ENCODE measurements at regions not wholly inside any gene's neighbourhood (a gene's known extent, or its start where the extent isn't known, plus 50 kb on each side); places are given as distances from the start of the nearest gene placed in this dataset.

- H3K4me3 ChIP-seq (ENCODE audit: control insufficient read depth, low read depth, low read length): no peak overlapping the region
- TF ChIP-seq CTCF (conservative IDR thresholded peaks at IDR 0.05; ENCODE audit: control insufficient read depth, insufficient read depth, low read depth, low read length): no peak
- DNase-seq (ENCODE audit: low read depth): no peak
Observed at GRCh38 chr4:30002341-30002740, 717.8 kb upstream of the PCDH7 start.

DNA sequence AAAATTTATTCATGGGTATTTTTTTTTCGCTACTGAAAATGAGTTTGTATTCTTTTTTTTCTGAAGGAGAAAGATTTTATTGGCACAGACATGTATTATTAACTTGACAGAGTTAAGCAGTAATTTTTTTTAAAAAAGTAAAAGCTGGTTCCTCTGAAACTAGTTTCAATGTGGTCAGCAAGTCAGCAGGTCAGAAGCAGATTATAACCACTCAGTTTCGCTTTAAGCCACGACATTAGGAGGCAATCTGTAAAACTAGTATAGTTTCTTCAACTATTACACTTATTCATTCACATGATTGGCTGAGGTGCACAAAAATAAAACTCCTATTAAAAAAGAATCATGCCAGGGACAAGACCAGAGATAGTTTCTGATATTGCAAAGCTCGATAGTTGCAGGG lies 714.2 kb upstream of the PCDH7 start:
- no peak for TF ChIP-seq CTCF (conservative IDR thresholded peaks at IDR 0.05; ENCODE audit: control insufficient read depth, insufficient read depth, low read depth, low read length)
- no peak for DNase-seq (ENCODE audit: low read depth)
- H3K4me3 ChIP-seq (ENCODE audit: control insufficient read depth, low read depth, low read length): no peak overlapping the region

GRCh38 chr4:30024526-30024925 lies 695.6 kb upstream of the PCDH7 start:
- no peak overlapping the region for H3K4me3 ChIP-seq (ENCODE audit: control insufficient read depth, low read depth, low read length)
- no peak for DNase-seq (ENCODE audit: low read depth)
- TF ChIP-seq CTCF (conservative IDR thresholded peaks at IDR 0.05; ENCODE audit: control insufficient read depth, insufficient read depth, low read depth, low read length): no peak

DNA sequence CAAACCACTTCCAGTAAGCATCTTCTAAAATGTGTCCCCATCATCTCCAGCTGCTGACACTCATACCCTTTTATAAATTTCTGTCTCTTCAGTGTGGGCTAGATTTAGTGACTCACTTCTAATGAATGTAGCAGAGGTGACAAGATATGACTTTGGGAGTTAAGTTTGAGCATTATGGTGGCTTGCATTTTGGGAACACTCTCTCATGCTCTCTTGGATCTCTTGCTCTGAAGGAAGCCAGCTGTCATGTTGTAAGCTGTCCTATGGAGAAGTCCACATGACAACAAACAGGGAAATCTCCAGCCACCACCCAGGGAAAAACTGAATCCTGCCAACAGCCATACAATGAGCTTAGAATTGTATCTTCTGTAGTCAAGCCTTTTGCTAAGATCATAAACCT lies 691.3 kb upstream of the PCDH7 start:
- no peak for DNase-seq (ENCODE audit: low read depth)
- H3K4me3 ChIP-seq (ENCODE audit: control insufficient read depth, low read depth, low read length): no peak overlapping the region
- TF ChIP-seq CTCF (conservative IDR thresholded peaks at IDR 0.05; ENCODE audit: control insufficient read depth, insufficient read depth, low read depth, low read length): no peak

GRCh38 chr4:30056016-30056766 lies 664.0 kb upstream of the PCDH7 start:
- H3K4me3 ChIP-seq (ENCODE audit: control insufficient read depth, low read depth, low read length): no peak overlapping the region
- no peak for DNase-seq (ENCODE audit: low read depth)
- TF ChIP-seq CTCF (conservative IDR thresholded peaks at IDR 0.05; ENCODE audit: control insufficient read depth, insufficient read depth, low read depth, low read length): no peak

GRCh38 chr4:30068234-30068633 lies 651.9 kb upstream of the PCDH7 start:
- DNase-seq (ENCODE audit: low read depth): no peak
- TF ChIP-seq CTCF (conservative IDR thresholded peaks at IDR 0.05; ENCODE audit: control insufficient read depth, insufficient read depth, low read depth, low read length): no peak
- H3K4me3 ChIP-seq (ENCODE audit: control insufficient read depth, low read depth, low read length): no peak overlapping the region
